K562 (cell line): ENCODE measurements at regions not wholly inside any gene's neighbourhood (a gene's known extent, or its start where the extent isn't known, plus 50 kb on each side); places are given as distances from the start of the nearest gene placed in this dataset.

Source experiments
- ATAC-seq: fragments of 200-7000 bp; cut with Tn5 transposase; 3 replicates; pipeline ENCODE4 v1.9.1; 2020; ENCODE audit warnings: moderate library complexity
- BruUV-seq: library from RNA; stranded (reverse); fragments of 400-500 nt; replicated peaks from 2 replicates; lab custom pipeline; 2021; lab: Mats Ljungman, UMichigan
- CTCF ChIA-PET: fragments of 300-600 bp; formaldehyde crosslinking; extraction: SDS; loops from one replicate; lab custom pipeline; 2021; ENCODE audit warnings: low intra/inter-chr PET ratio; lab: Yijun Ruan, JAX
- POLR2A ChIA-PET: fragments of 300-600, 350-650 bp; sonication (Branson Sonifier 250); formaldehyde crosslinking; extraction: SDS; loops from one replicate; lab custom pipeline; 2021; ENCODE audit warnings: antibody characterized with exemption, inconsistent platforms; lab: Yijun Ruan, JAX
- DNase-seq, 4 experiments: peaks; one replicate each; pipeline versions ENCODE4 v3.0.0 to v3.0.0-alpha.2; 2011 to 2018; ENCODE audit warnings: low spot score in 3 of 4, mixed read lengths in 3 of 4; ENCODE audit errors: extremely low read depth in 1 of 4
- FAIRE-seq: peaks from 2 replicates; lab custom pipeline; 2011; peaks lifted over from hg19 to GRCh38; lab: Jason Lieb, UNC
- H2AFZ ChIP-seq: 2 replicates; pipeline ENCODE4 v1.6.0; 2011; ENCODE audit warnings: low read depth, low read length, control low read depth, inconsistent platforms
- H3K27ac ChIP-seq: fragments of 200-600 bp; 3 replicates; pipeline ENCODE4 v1.8.0; 2011; ENCODE audit warnings: low read depth, mild to moderate bottlenecking, control low read depth, inconsistent platforms, low read length, moderate library complexity, mixed read lengths; ENCODE audit errors: extremely low read depth
- H3K27me3 ChIP-seq, 2 experiments: fragments of 300-600 bp in 1 of 2; 2 replicates in 1 of 2; 3 replicates in 1 of 2; pipeline versions ENCODE4 v1.6.0 to v1.8.0; 2011; ENCODE audit warnings: inconsistent platforms in 2 of 2, low read length in 2 of 2, mild to moderate bottlenecking in 1 of 2, mixed read lengths in 1 of 2, moderate library complexity in 1 of 2; ENCODE audit not compliant: control insufficient read depth in 2 of 2, insufficient read depth in 2 of 2
- H3K36me3 ChIP-seq: fragments of 300-600 bp; 3 replicates; pipeline ENCODE4 v1.8.0; 2011; ENCODE audit warnings: mild to moderate bottlenecking, low read length, inconsistent platforms; ENCODE audit not compliant: control insufficient read depth, insufficient read depth
- H3K4me1 ChIP-seq, 2 experiments: fragments of 200-600 bp in 1 of 2; replicated peaks in 1 of 2; 2 replicates in 1 of 2; 3 replicates in 1 of 2; pipeline versions ENCODE4 v1.5.1 to v1.8.0; 2011; ENCODE audit warnings: inconsistent platforms in 2 of 2, low read length in 2 of 2, mild to moderate bottlenecking in 1 of 2, mixed read lengths in 1 of 2, moderate library complexity in 1 of 2; ENCODE audit not compliant: control insufficient read depth in 2 of 2, insufficient read depth in 2 of 2
- H3K4me2 ChIP-seq: 2 replicates; pipeline ENCODE4 v1.6.1; 2011; ENCODE audit warnings: low read length, control low read depth, inconsistent platforms, mixed read lengths; ENCODE audit not compliant: insufficient read depth
- H3K4me3 ChIP-seq: fragments of 200-600 bp; sonication (generic), shearing (Covaris generic); 2 replicates; pipeline ENCODE4 v1.5.1; 2016; ENCODE audit warnings: control low read depth, inconsistent platforms
- H3K79me2 ChIP-seq: fragments of 200-600 bp; 3 replicates; pipeline ENCODE4 v1.8.0; 2011; ENCODE audit warnings: low read length, inconsistent platforms; ENCODE audit not compliant: control insufficient read depth, insufficient read depth
- H3K9ac ChIP-seq, 2 experiments: 2 replicates each; pipeline versions ENCODE4 v1.6.0 to v1.6.1; 2011; ENCODE audit warnings: low read depth in 2 of 2, low read length in 2 of 2, control low read depth in 1 of 2, inconsistent platforms in 1 of 2, mild to moderate bottlenecking in 1 of 2, mixed read lengths in 1 of 2; ENCODE audit not compliant: insufficient read depth in 1 of 2
- H3K9me1 ChIP-seq: one replicate; pipeline ENCODE4 v1.6.0; 2011; ENCODE audit warnings: inconsistent platforms, mild to moderate bottlenecking, low read length, moderate library complexity; ENCODE audit not compliant: control insufficient read depth, insufficient read depth
- H3K9me3 ChIP-seq: replicated peaks from 2 replicates; pipeline ENCODE4 v1.5.1; 2011; ENCODE audit warnings: low read depth, low read length, inconsistent platforms; ENCODE audit not compliant: control insufficient read depth, insufficient read depth
- H4K20me1 ChIP-seq: replicated peaks from 2 replicates; pipeline ENCODE4 v1.6.1; 2011; ENCODE audit warnings: low read length, inconsistent platforms, mixed read lengths; ENCODE audit not compliant: control insufficient read depth, insufficient read depth
- ESRRA ChIP-seq: fragments of 450-650 bp; IDR thresholded peaks from 2 replicates; pipeline ENCODE4 v1.6.1; 2014; ENCODE audit warnings: low read depth, mild to moderate bottlenecking, moderate library complexity, borderline replicate concordance
- FOXK1 ChIP-seq: sonication (generic); formaldehyde crosslinking; IDR thresholded peaks from 2 replicates; pipeline ENCODE4 v1.8.0; 2022; ENCODE audit warnings: missing genetic modification reagents, mild to moderate bottlenecking, borderline replicate concordance
- HCFC1 ChIP-seq: IDR thresholded peaks from 2 replicates; pipeline ENCODE4 v1.6.1; 2012; ENCODE audit warnings: low read depth, low read length, improper control_type of control experiment
- NCOA2 ChIP-seq, 2 experiments: fragments of 450-650 bp; IDR thresholded peaks; 2 replicates each; pipeline ENCODE4 v1.6.1; 2018; ENCODE audit warnings: mild to moderate bottlenecking in 2 of 2, moderate library complexity in 1 of 2; ENCODE audit not compliant: partially characterized antibody in 2 of 2
- NR2C2 ChIP-seq, 2 experiments: fragments of 200-800 bp in 1 of 2; sonication (Bioruptor generic) in 1 of 2; sonication (generic) in 1 of 2; formaldehyde crosslinking in 1 of 2; IDR thresholded peaks; 2 replicates each; pipeline versions ENCODE4 v1.6.1 to v1.8.0; 2016 to 2022; ENCODE audit warnings: mild to moderate bottlenecking in 1 of 2, missing compliant biosample characterization in 1 of 2, missing genetic modification characterization in 1 of 2, missing genetic modification reagents in 1 of 2
- RFX5 ChIP-seq: IDR thresholded peaks from 2 replicates; pipeline ENCODE4 v1.6.1; 2011; ENCODE audit warnings: low read depth, mild to moderate bottlenecking, improper control_type of control experiment, low read length
- SREBF2 ChIP-seq: sonication (generic); formaldehyde crosslinking; IDR thresholded peaks from 2 replicates; pipeline ENCODE4 v1.4.0; 2020; ENCODE audit warnings: mild to moderate bottlenecking, missing genetic modification reagents
- TFAM ChIP-seq: fragments of 250-450 bp; sonication (Bioruptor Pico); conservative IDR thresholded peaks from 2 replicates; pipeline ENCODE4 v1.5.0; 2021; ENCODE audit warnings: mild to moderate bottlenecking, moderate library complexity
- WHSC1 ChIP-seq: IDR thresholded peaks from one replicate; pipeline ENCODE4 v1.6.1; 2012; ENCODE audit warnings: low read length, control low read depth, inconsistent platforms
- ZNF586 ChIP-seq: fragments of 450-650 bp; formaldehyde crosslinking; conservative IDR thresholded peaks from 2 replicates; pipeline ENCODE4 v1.4.0; 2020; ENCODE audit warnings: mild to moderate bottlenecking, moderate library complexity
- WGBS: fragments of 100-300 bp; shearing (Covaris generic); methylation state at CpG from one replicate; pipeline ENCODE4 v1.1.6; 2016; ENCODE audit warnings: low coverage, mixed read lengths; ENCODE audit not compliant: insufficient coverage; ENCODE audit errors: missing lambda C conversion rate; 5-methylcytosine and 5-hydroxymethylcytosine counted together
- in situ Hi-C: fragments of 300-500 bp; cut with MboI; formaldehyde crosslinking; loops from 4 replicates; pipeline ENCODE4 v1.15.0; 2018; ENCODE audit warnings: inconsistent platforms, mixed read lengths
- intact Hi-C: fragments of 100-400 bp; cut with micrococcal nuclease; formaldehyde crosslinking; loops from 2 replicates; pipeline ENCODE4 v1.14.2; 2022
- TF ChIP-seq, protein P1 (sequence below): sonication (generic); formaldehyde crosslinking; IDR thresholded peaks from 2 replicates; pipeline ENCODE4 v1.8.1; 2023; ENCODE audit warnings: mild to moderate bottlenecking, missing genetic modification reagents
- TF ChIP-seq, protein P2 (sequence below): fragments of 450-650 bp; formaldehyde crosslinking; IDR thresholded peaks from 2 replicates; pipeline ENCODE4 v1.4.0; 2022; ENCODE audit warnings: missing genetic modification characterization
- TF ChIP-seq, protein P3 (sequence below), 2 experiments: IDR thresholded peaks in 1 of 2; conservative IDR thresholded peaks in 1 of 2; 2 replicates each; pipeline ENCODE4 v1.6.1; 2016; ENCODE audit warnings: low read depth in 2 of 2, mild to moderate bottlenecking in 1 of 2, missing compliant biosample characterization in 1 of 2, missing genetic modification characterization in 1 of 2, moderate library complexity in 1 of 2
- TF ChIP-seq, protein P4 (sequence below): sonication (generic); IDR thresholded peaks from 2 replicates; pipeline ENCODE4 v1.6.1; 2016

DNA sequence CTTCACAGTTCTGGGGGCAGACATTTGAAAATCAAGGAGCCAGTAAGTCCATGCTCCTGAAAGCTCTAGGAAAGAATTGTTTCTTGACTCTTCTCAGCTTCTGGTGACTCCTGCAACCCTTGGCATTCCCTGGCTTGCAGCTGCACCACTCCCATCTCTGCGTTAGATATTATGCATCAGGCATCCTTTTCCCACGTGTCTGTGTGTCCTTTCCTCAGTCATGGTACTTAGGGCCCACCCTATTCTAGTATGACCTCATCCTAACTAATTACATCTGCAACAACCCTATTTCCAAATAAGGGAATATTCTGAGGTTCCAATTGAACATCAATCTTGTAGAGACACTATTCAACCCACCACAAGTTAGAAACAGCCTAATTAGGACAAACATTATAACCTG is 931.7 kb upstream of the CHAC2 start:
- H3K9ac ChIP-seq, result no peak overlapping the region
- DNase-seq (no peak), ATAC-seq (no peak), FAIRE-seq (no peak)
- POLR2A ChIA-PET, result no interaction called here
- no peaks in the 10 kb centered on the region for H3K79me2 ChIP-seq
- H3K4me1 ChIP-seq, result no peaks in the 10 kb centered on the region
- H3K4me3 ChIP-seq, result no peak overlapping the region
- H3K9me3 ChIP-seq, result no peaks in the 10 kb centered on the region
- H2AFZ ChIP-seq, result no peak overlapping the region
- in situ Hi-C loops (no loop called here), intact Hi-C loops (no loop called here)
- H3K36me3 ChIP-seq, result no peaks in the 10 kb centered on the region
- no peak overlapping the region for H3K27ac ChIP-seq
- 0% methylated on average over 2 of the region's 2 CpGs for WGBS
- CTCF ChIA-PET, result no interaction called here
- no peaks in the 10 kb centered on the region for H3K9me1 ChIP-seq
- no TSS peak for BruUV-seq
- H3K4me2 ChIP-seq, result no peak overlapping the region
- H4K20me1 ChIP-seq, result no peaks in the 10 kb centered on the region
- H3K27me3 ChIP-seq, result no peaks in the 10 kb centered on the region
- TF ChIP-seq HCFC1 (no peak), TFAM (CRISPR knock-in tag) (no peak), NCOA2 (IDR thresholded peaks at IDR 0.05; ENCODE audit: partially characterized antibody in 2 of 2) (no peak), ESRRA (no peak), RFX5 (no peak), SREBF2 (CRISPR knock-in tag) (no peak), FOXK1 (CRISPR knock-in tag) (no peak), ZNF586 (CRISPR knock-in tag) (no peak), NR2C2 (CRISPR knock-in tag; IDR thresholded peaks at IDR 0.05) (no peak), NR2C2 (tag; IDR thresholded peaks at IDR 0.05) (no peak), WHSC1 (no peak)
- TF ChIP-seq, protein P1, sequence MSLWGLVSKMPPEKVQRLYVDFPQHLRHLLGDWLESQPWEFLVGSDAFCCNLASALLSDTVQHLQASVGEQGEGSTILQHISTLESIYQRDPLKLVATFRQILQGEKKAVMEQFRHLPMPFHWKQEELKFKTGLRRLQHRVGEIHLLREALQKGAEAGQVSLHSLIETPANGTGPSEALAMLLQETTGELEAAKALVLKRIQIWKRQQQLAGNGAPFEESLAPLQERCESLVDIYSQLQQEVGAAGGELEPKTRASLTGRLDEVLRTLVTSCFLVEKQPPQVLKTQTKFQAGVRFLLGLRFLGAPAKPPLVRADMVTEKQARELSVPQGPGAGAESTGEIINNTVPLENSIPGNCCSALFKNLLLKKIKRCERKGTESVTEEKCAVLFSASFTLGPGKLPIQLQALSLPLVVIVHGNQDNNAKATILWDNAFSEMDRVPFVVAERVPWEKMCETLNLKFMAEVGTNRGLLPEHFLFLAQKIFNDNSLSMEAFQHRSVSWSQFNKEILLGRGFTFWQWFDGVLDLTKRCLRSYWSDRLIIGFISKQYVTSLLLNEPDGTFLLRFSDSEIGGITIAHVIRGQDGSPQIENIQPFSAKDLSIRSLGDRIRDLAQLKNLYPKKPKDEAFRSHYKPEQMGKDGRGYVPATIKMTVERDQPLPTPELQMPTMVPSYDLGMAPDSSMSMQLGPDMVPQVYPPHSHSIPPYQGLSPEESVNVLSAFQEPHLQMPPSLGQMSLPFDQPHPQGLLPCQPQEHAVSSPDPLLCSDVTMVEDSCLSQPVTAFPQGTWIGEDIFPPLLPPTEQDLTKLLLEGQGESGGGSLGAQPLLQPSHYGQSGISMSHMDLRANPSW (CRISPR knock-in tag), result no peak
- TF ChIP-seq, protein P2, sequence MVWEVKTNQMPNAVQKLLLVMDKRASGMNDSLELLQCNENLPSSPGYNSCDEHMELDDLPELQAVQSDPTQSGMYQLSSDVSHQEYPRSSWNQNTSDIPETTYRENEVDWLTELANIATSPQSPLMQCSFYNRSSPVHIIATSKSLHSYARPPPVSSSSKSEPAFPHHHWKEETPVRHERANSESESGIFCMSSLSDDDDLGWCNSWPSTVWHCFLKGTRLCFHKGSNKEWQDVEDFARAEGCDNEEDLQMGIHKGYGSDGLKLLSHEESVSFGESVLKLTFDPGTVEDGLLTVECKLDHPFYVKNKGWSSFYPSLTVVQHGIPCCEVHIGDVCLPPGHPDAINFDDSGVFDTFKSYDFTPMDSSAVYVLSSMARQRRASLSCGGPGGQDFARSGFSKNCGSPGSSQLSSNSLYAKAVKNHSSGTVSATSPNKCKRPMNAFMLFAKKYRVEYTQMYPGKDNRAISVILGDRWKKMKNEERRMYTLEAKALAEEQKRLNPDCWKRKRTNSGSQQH (CRISPR knock-in tag), result no peak
- TF ChIP-seq, protein P3, sequence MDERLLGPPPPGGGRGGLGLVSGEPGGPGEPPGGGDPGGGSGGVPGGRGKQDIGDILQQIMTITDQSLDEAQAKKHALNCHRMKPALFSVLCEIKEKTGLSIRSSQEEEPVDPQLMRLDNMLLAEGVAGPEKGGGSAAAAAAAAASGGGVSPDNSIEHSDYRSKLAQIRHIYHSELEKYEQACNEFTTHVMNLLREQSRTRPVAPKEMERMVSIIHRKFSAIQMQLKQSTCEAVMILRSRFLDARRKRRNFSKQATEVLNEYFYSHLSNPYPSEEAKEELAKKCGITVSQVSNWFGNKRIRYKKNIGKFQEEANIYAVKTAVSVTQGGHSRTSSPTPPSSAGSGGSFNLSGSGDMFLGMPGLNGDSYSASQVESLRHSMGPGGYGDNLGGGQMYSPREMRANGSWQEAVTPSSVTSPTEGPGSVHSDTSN (CRISPR knock-in tag; IDR thresholded peaks at IDR 0.05; ENCODE audit: low read depth), result no peak
- TF ChIP-seq, protein P3 (tag; conservative IDR thresholded peaks at IDR 0.05; ENCODE audit: low read depth), result no peak
- TF ChIP-seq, protein P4, sequence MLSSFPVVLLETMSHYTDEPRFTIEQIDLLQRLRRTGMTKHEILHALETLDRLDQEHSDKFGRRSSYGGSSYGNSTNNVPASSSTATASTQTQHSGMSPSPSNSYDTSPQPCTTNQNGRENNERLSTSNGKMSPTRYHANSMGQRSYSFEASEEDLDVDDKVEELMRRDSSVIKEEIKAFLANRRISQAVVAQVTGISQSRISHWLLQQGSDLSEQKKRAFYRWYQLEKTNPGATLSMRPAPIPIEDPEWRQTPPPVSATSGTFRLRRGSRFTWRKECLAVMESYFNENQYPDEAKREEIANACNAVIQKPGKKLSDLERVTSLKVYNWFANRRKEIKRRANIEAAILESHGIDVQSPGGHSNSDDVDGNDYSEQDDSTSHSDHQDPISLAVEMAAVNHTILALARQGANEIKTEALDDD, result no peak
